CD14-positive monocyte (primary cell): ENCODE measurements at regions not wholly inside any gene's neighbourhood (a gene's known extent, or its start where the extent isn't known, plus 50 kb on each side); places are given as distances from the start of the nearest gene placed in this dataset.

Experiments used
- DNase-seq, 3 donors: peaks; one replicate each; pipeline ENCODE4 v3.0.0-alpha.2; 2011 to 2022
- H2AFZ ChIP-seq: 2 replicates; pipeline ENCODE4 v1.6.0; 2012; ENCODE audit warnings: mild to moderate bottlenecking, low read depth, low read length, inconsistent platforms; ENCODE audit not compliant: insufficient read depth, poor library complexity, severe bottlenecking
- H3K27ac ChIP-seq, 2 donors: 1 replicate in 1 of 2; 2 replicates in 1 of 2; pipeline ENCODE4 v1.5.1; 2012 to 2013; ENCODE audit warnings: low read length in 2 of 2, control low read depth in 1 of 2, inconsistent platforms in 1 of 2, low read depth in 1 of 2, mild to moderate bottlenecking in 1 of 2
- H3K27me3 ChIP-seq, 2 donors: one replicate each; pipeline versions ENCODE4 v1.6.0 to v1.6.1; 2011 to 2013; ENCODE audit warnings: low read length in 2 of 2; ENCODE audit not compliant: control insufficient read depth in 2 of 2, insufficient read depth in 2 of 2
- H3K36me3 ChIP-seq, 2 donors: replicated peaks in 1 of 2; 1 replicate in 1 of 2; 2 replicates in 1 of 2; pipeline versions ENCODE4 v1.5.1 to v1.6.1; 2012 to 2013; ENCODE audit warnings: low read length in 2 of 2, control low read depth in 1 of 2, inconsistent platforms in 1 of 2, mild to moderate bottlenecking in 1 of 2; ENCODE audit not compliant: insufficient read depth in 2 of 2, control insufficient read depth in 1 of 2
- H3K4me1 ChIP-seq, 2 donors: 1 replicate in 1 of 2; 2 replicates in 1 of 2; pipeline versions ENCODE4 v1.5.1 to v1.6.1; 2012 to 2013; ENCODE audit warnings: low read length in 2 of 2, control low read depth in 1 of 2, inconsistent platforms in 1 of 2, mild to moderate bottlenecking in 1 of 2, moderate library complexity in 1 of 2; ENCODE audit not compliant: insufficient read depth in 2 of 2, control insufficient read depth in 1 of 2
- H3K4me2 ChIP-seq: replicated peaks from 2 replicates; pipeline ENCODE3; 2012; ENCODE audit warnings: low read length, moderate library complexity, mild to moderate bottlenecking; ENCODE audit not compliant: poor library complexity, severe bottlenecking; ENCODE audit errors: extremely low read depth
- H3K4me3 ChIP-seq, 3 experiments: fragments of 200-600 bp in 1 of 3; sonication (generic) in 1 of 3; replicated peaks in 1 of 3; 1 replicate in 2 of 3; 2 replicates in 1 of 3; pipeline ENCODE4 v1.5.1; 2011 to 2013; ENCODE audit warnings: low read length in 3 of 3, mild to moderate bottlenecking in 3 of 3, control low read depth in 2 of 3, low read depth in 2 of 3, inconsistent platforms in 1 of 3, moderate library complexity in 1 of 3
- H3K79me2 ChIP-seq: 2 replicates; pipeline ENCODE4 v1.6.0; 2012; ENCODE audit warnings: mild to moderate bottlenecking, control low read depth, inconsistent platforms, low read length, moderate library complexity; ENCODE audit not compliant: insufficient read depth
- H3K9ac ChIP-seq: 2 replicates; pipeline ENCODE4 v1.6.0; 2017; ENCODE audit warnings: low read length, mild to moderate bottlenecking; ENCODE audit not compliant: insufficient read depth, poor library complexity, severe bottlenecking
- H3K9me3 ChIP-seq, 2 donors: replicated peaks in 1 of 2; 1 replicate in 1 of 2; 2 replicates in 1 of 2; pipeline versions ENCODE4 v1.5.1 to v1.6.1; 2012 to 2013; ENCODE audit warnings: low read length in 2 of 2, control low read depth in 1 of 2; ENCODE audit not compliant: control insufficient read depth in 1 of 2, insufficient read depth in 1 of 2
- H4K20me1 ChIP-seq: 2 replicates; pipeline ENCODE4 v1.6.0; 2012; ENCODE audit warnings: mild to moderate bottlenecking, low read length, control low read depth, moderate library complexity; ENCODE audit not compliant: insufficient read depth
- H3K27ac Mint-ChIP-seq, 7 donors: one replicate each; pipeline ENCODE4 v1.8.0; 2020; ENCODE audit warnings: mild to moderate bottlenecking in 7 of 7, mixed read lengths in 7 of 7, moderate library complexity in 6 of 7, inconsistent platforms in 2 of 7
- H3K27me3 Mint-ChIP-seq, 3 donors: one replicate each; pipeline ENCODE4 v1.8.0; 2021 to 2022; ENCODE audit warnings: low read depth in 3 of 3, mild to moderate bottlenecking in 3 of 3, mixed read lengths in 3 of 3, moderate library complexity in 3 of 3, inconsistent platforms in 1 of 3
- H3K36me3 Mint-ChIP-seq, 2 donors: one replicate each; pipeline ENCODE4 v1.8.0; 2020; ENCODE audit warnings: mixed read lengths in 2 of 2, inconsistent platforms in 1 of 2, mild to moderate bottlenecking in 1 of 2
- H3K4me1 Mint-ChIP-seq: one replicate; pipeline ENCODE4 v1.8.0; 2020; ENCODE audit warnings: mild to moderate bottlenecking, mixed read lengths
- H3K4me3 Mint-ChIP-seq, 2 donors: one replicate each; pipeline ENCODE4 v1.8.0; 2020; ENCODE audit warnings: mild to moderate bottlenecking in 2 of 2, mixed read lengths in 2 of 2, moderate library complexity in 1 of 2
- H3K9me3 Mint-ChIP-seq, 7 donors: one replicate each; pipeline ENCODE4 v1.8.0; 2020 to 2022; ENCODE audit warnings: mixed read lengths in 7 of 7, mild to moderate bottlenecking in 6 of 7, moderate library complexity in 6 of 7, inconsistent platforms in 2 of 7
- WGBS: methylation state at CpG from one replicate; pipeline ENCODE4 v1.1.5; 2013; ENCODE audit warnings: missing lambda C conversion rate; ENCODE audit not compliant: insufficient coverage; 5-methylcytosine and 5-hydroxymethylcytosine counted together
- intact Hi-C, 2 donors: fragments of 100-400 bp; cut with micrococcal nuclease; formaldehyde crosslinking; loops; one replicate each; pipeline versions ENCODE4 v1.15.0 to v1.15.1; 2023
- TF ChIP-seq, protein P1 (sequence below): fragments of 200-600 bp; IDR thresholded peaks from one replicate; pipeline ENCODE4 v1.8.0; 2022; ENCODE audit warnings: antibody characterized with exemption, mild to moderate bottlenecking

DNA sequence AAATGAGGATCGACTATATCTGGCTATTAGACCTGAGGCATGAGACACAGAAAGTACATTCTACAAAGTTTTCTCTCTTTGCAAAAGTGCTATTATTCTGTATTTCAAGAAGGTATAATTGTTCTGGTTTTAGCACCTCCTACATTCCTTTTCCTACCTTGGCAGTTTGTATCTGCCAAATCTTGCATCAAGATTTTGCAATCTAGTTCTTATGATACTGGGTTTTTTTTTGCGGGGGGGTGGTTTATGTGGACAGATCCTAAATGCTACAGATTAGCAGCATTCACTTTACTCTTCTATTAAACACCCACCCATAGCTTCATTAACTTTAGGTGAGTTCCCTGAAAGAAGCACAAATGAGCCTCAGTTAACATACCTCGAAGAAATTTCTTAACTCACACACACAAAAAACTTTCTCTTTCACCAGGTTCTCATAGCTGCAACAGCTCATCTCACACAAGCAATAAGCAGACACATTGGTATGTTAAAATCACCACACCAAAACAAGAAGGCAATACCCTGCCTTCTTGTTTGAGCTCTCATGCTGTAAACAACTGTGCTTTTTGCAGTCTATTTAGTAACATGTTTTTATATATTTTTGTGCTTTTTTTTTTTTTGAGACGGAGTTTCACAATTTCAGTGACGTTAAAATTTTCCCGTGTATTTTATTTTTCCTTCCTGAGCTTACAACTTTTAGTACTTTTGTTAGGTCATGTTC is 73.0 kb upstream of the VGLL4 start:
- H3K4me2 ChIP-seq = no peak overlapping the region

DNA sequence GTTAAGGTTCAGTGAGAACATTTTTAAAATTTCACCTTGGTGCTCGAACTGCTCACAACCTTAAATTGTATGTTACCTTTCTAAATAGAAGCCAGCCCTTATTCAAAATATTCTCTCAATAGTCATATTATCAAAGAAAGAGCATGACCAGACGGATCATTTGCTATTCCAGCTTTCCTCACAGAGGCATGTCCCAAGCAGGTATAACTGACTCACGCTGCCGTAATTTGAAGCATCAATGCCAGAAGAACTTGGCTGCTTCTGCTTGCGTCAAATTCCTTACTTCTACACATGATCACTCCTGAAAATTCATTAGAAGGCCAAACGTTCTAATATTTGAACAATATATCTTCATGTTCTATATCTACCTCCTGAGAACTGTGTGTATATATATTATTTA is 69.5 kb upstream of the VGLL4 start:
- H3K4me1 ChIP-seq = peaks cover 1 to 2% of the 10 kb centered on the region in 2 donors
- H3K9me3 Mint-ChIP-seq = peaks cover 0 to 7% (median 6%) of the 10 kb centered on the region in 7 donors
- no peak overlapping the region for H2AFZ ChIP-seq
- no peak for DNase-seq
- H4K20me1 ChIP-seq = no peaks in the 10 kb centered on the region
- H3K4me2 ChIP-seq = no peak overlapping the region
- 100% methylated on average over 2 of the region's 6 CpGs for WGBS
- no peak overlapping the region for H3K27ac ChIP-seq
- peaks cover 0 to 4% of the 10 kb centered on the region in 2 donors for H3K9me3 ChIP-seq
- no peak overlapping the region for H3K9ac ChIP-seq
- no peak overlapping the region for H3K4me3 Mint-ChIP-seq
- no peaks in the 10 kb centered on the region for H3K79me2 ChIP-seq
- H3K36me3 Mint-ChIP-seq = peaks cover 3 to 4% of the 10 kb centered on the region in 2 donors
- peaks cover 14% of the 10 kb centered on the region for H3K4me1 Mint-ChIP-seq
- H3K27me3 Mint-ChIP-seq = peaks cover 4 to 12% (median 10%) of the 10 kb centered on the region in 3 donors
- H3K27me3 ChIP-seq = peaks cover under 1 to 11% of the 10 kb centered on the region in 2 donors
- H3K36me3 ChIP-seq = no peaks in the 10 kb centered on the region
- H3K27ac Mint-ChIP-seq = peak overlapping the region in 1 of 7 donors; percentile 61
- H3K4me3 ChIP-seq = no peak overlapping the region
- intact Hi-C loops = no loop called here
- TF ChIP-seq, protein P1, sequence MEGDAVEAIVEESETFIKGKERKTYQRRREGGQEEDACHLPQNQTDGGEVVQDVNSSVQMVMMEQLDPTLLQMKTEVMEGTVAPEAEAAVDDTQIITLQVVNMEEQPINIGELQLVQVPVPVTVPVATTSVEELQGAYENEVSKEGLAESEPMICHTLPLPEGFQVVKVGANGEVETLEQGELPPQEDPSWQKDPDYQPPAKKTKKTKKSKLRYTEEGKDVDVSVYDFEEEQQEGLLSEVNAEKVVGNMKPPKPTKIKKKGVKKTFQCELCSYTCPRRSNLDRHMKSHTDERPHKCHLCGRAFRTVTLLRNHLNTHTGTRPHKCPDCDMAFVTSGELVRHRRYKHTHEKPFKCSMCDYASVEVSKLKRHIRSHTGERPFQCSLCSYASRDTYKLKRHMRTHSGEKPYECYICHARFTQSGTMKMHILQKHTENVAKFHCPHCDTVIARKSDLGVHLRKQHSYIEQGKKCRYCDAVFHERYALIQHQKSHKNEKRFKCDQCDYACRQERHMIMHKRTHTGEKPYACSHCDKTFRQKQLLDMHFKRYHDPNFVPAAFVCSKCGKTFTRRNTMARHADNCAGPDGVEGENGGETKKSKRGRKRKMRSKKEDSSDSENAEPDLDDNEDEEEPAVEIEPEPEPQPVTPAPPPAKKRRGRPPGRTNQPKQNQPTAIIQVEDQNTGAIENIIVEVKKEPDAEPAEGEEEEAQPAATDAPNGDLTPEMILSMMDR = no peak

More for the DNA sequence above, 73.0 kb upstream of the VGLL4 start:
- Mint-ChIP-seq H3K4me3 (no peak overlapping the region), H3K36me3 (no peaks in the 10 kb centered on the region), H3K4me1 (peaks cover 28% of the 10 kb centered on the region), H3K27me3 (peaks cover 28 to 37% (median 31%) of the 10 kb centered on the region in 3 donors), H3K9me3 (peaks cover 0 to 8% (median 0%) of the 10 kb centered on the region in 7 donors), H3K27ac (no peak overlapping the region)
- Histone ChIP-seq H2AFZ (no peak overlapping the region), H3K27me3 (peaks cover 11 to 30% of the 10 kb centered on the region in 2 donors), H3K4me3 (no peak overlapping the region), H3K79me2 (no peaks in the 10 kb centered on the region), H3K36me3 (no peaks in the 10 kb centered on the region), H3K4me1 (peaks cover 11 to 25% of the 10 kb centered on the region in 2 donors), H4K20me1 (no peaks in the 10 kb centered on the region), H3K9me3 (no peaks in the 10 kb centered on the region), H3K27ac (no peak overlapping the region), H3K9ac (no peak overlapping the region)
- intact Hi-C loops = no loop called here
- TF ChIP-seq, protein P1 = no peak
- WGBS = 50% methylated on average over 1 of the region's 6 CpGs
- DNase-seq = no peak
